ENCODE measurements at regions not wholly inside any gene's neighbourhood (a gene's known extent, or its start where the extent isn't known, plus 50 kb on each side); places are given as distances from the start of the nearest gene placed in this dataset.

- TF ChIP-seq, protein P1, sequence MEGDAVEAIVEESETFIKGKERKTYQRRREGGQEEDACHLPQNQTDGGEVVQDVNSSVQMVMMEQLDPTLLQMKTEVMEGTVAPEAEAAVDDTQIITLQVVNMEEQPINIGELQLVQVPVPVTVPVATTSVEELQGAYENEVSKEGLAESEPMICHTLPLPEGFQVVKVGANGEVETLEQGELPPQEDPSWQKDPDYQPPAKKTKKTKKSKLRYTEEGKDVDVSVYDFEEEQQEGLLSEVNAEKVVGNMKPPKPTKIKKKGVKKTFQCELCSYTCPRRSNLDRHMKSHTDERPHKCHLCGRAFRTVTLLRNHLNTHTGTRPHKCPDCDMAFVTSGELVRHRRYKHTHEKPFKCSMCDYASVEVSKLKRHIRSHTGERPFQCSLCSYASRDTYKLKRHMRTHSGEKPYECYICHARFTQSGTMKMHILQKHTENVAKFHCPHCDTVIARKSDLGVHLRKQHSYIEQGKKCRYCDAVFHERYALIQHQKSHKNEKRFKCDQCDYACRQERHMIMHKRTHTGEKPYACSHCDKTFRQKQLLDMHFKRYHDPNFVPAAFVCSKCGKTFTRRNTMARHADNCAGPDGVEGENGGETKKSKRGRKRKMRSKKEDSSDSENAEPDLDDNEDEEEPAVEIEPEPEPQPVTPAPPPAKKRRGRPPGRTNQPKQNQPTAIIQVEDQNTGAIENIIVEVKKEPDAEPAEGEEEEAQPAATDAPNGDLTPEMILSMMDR (IDR thresholded peaks at IDR 0.05; ENCODE audit: low read depth, low read length, poor library complexity, severe bottlenecking): no peak
- no peak for TF ChIP-seq EZH2phosphoT487 (IDR thresholded peaks at IDR 0.05; ENCODE audit: borderline replicate concordance, low read length)
Measured at GRCh38 chr1:29648798-29649188, 412.5 kb downstream of the PTPRU start.
